SHP77 (cell line): ENCODE measurements at regions not wholly inside any gene's neighbourhood (a gene's known extent, or its start where the extent isn't known, plus 50 kb on each side); places are given as distances from the start of the nearest gene placed in this dataset.

Source experiments
- DNase-seq, 2 experiments: peaks; one replicate each; lab custom pipeline; 2025; lab: John Stamatoyannopoulos, UW

DNA sequence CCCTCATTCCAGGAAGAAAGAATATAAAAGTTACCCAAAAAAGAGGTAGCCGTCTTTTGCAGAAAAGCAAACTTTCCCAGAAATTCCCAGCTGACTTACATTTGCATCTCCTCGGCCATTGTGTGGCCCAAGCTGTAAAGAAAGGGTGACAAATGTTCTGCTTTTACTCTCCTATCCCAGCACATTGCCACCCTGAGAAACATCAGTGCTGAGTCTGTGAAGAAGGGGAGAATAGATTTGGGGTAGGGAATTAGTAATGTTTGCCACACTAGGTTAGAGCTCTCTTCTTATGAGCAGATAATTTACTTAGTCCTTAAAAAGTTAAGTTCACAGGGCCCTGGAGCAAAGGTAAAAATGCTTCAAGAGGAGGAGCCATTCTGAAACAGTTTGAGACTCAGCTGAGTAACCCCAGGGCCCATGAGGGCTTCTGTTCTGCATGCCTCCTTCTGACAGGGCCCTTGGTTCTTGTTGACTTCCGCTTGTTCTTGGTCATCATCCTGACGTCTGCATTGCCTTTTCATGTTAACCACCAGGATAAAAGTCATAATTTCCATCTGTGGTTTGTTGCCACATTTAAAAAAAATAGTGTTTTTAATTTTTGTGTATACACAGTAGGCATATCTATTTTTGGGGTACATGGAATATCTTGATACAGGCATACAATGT, 550.7 kb downstream of the RNF144A start:
- DNase-seq = no peak

GRCh38 chr2:7468448-7468828, 551.2 kb downstream of the RNF144A start:
- no peak for DNase-seq

DNA sequence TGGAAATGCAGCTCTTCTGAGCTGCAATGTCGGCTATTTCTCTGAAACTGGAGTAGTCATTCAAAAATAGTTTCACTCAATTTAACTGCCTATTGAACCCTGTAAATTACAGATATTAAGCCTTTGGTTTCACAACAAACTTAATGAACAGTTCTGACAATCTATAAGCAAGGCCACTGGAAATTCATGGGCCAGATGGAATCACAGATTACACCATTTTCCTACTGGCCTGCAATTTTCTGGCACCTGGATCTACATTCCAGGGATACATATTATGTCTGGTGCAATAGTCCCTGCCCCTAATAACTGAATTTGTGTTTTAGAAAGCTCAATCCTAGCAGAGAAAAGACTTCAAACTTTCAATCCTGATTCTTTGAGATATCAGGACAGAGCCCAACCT, 551.7 kb downstream of the RNF144A start:
- DNase-seq = no peak

DNA sequence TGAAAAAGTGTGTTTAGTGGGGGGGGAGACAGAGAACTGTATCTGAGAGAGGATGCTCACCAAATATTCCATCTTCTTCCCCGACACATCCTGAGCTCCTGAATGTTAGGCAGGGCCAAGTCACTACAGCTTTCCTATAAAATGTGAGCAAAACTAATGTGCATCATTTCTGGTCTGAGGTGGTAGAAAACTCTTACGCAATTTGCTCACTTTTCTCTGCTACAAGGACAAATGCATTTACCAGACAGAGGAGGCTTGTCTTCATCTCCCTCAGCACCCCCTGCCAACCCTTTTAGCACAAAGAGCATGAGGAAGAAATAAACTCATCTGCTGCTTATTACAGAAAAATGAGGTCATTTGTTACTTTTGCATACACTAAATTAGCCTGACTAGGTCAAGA, 554.0 kb downstream of the RNF144A start:
- DNase-seq = no peak

- no peak for DNase-seq
Measured at GRCh38 chr2:7472465-7472864, 555.3 kb downstream of the RNF144A start.

GRCh38 chr2:7473135-7473771, 556.0 kb downstream of the RNF144A start:
- DNase-seq = no peak

GRCh38 chr2:7476371-7476770, 559.2 kb downstream of the RNF144A start:
- DNase-seq = no peak

- no peak for DNase-seq
Measured at GRCh38 chr2:7479603-7480002, 562.4 kb downstream of the RNF144A start.

GRCh38 chr2:7480431-7480830, 563.2 kb downstream of the RNF144A start:
- DNase-seq = no peak

DNA sequence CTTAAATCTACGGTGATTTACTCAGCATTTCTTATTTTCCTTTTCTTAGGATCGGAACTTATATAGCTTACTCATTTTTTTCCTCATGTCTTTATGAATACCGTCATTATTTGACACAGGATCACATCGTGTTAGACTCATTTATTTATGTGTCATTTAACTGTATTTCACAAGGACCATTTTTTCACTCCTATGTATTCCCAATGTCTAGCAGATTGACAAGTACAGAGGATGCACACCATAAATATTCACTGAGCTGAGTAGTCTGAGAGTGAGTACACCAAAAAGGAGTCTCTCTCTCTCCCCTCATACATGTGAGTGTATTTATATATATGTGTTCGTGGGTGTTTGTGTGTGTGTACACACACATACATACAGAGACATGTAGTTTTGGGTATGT, 573.5 kb downstream of the RNF144A start:
- no peak for DNase-seq

- DNase-seq = no peak
Measured at GRCh38 chr2:7492719-7493118, 575.5 kb downstream of the RNF144A start.

- DNase-seq = no peak
Measured at GRCh38 chr2:7497178-7497577, 580.0 kb downstream of the RNF144A start.

DNA sequence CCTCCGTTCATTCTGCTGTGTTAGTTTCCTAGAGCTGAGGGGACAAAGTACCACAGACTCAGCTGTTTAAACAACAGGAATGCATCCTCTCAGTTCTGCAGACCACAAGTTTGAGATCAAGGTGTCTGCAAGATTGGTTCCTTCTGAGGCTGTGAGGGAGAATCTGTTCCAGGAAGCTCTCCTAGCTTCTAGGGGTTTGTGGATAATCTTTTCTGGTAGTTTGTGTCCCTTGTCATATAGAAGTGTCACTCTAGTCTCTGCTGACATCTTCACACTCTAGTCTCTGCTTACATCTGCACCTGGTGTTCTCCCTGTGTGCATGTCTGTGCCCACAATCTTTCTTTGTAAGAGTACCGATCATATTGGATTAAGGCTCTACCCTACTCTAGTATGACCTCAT, 581.8 kb downstream of the RNF144A start:
- DNase-seq = no peak

DNA sequence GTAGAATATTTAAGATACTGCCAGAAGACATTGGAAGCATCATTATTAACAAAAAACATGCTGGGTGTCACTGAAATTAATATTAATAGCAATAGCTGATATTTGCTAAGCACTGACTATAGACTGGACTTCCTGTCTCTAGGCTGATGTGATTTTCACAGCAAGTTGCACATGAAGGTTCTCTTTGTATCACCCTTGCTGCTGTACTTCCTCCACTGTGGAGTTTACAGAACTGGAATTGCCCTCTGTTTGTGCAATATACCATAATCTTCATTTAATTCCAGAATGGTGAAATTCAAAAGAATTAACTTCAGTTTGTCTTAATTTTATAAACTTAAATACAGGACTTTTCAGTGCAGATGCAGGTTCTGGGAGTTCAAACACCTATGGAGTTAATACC, 585.1 kb downstream of the RNF144A start:
- no peak for DNase-seq

DNA sequence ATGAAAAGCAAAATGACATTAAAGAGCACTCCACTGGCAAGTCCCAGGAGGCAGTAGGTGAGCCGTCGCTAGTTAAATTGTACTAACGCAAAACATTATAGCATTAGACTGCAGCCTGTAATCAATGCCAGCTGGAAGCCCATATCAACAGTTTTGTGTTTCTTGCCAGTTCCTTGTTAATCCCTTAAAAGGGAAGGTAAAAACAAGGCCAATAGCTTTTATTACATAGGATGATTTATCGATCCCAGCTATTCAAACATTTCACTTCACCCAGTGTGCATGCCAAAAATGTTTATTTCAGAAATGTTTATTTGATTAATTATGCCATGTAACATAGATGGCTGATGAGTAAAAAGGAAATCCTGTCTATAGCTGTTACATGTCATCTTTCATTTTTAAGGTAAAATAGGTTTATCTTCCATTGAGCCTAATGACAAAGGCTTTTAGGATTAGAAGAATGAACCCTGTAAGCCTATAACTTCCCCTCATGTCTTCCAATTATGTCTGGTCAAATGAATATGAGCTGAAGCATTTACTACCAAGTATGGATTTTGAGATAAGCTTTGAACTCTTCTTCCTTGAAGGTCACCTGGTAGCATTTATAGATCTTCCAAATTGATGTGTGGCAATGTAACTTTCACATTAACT, 591.2 kb downstream of the RNF144A start:
- no peak for DNase-seq

DNA sequence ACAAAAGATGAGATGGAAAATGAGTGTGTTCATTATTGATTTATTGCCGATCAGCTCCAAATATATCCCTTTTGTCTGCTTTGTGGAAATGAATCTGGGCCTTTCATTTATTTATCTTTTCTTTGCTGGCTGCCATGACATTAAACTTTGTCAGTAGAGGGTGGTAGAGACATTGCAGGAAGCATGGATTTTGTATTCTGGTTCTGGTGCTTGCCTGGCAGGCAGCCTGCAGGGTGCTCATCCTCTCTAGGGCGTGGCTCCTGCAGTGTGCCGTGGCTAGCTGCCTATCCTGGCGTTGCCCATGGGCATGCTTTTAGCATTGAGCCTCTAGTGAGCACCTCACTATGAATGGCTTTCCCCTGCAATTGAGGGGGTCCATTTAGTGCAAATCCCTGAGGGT, 593.1 kb downstream of the RNF144A start:
- no peak for DNase-seq

- DNase-seq = no peak
Measured at GRCh38 chr2:7513834-7514233, 596.6 kb downstream of the RNF144A start.

GRCh38 chr2:7515327-7515726, 598.1 kb downstream of the RNF144A start:
- DNase-seq = no peak

- DNase-seq = no peak
Measured at GRCh38 chr2:7516484-7517063, 599.4 kb downstream of the RNF144A start.

- DNase-seq = no peak
Measured at GRCh38 chr2:7517088-7517487, 599.9 kb downstream of the RNF144A start.

GRCh38 chr2:7517851-7518250, 600.6 kb downstream of the RNF144A start:
- no peak for DNase-seq

GRCh38 chr2:7523481-7524120, 606.4 kb downstream of the RNF144A start:
- DNase-seq = no peak

GRCh38 chr2:7524195-7524594, 607.0 kb downstream of the RNF144A start:
- DNase-seq = no peak
